Type B pancreatic cell (in vitro differentiated cells): ENCODE measurements at regions not wholly inside any gene's neighbourhood (a gene's known extent, or its start where the extent isn't known, plus 50 kb on each side); places are given as distances from the start of the nearest gene placed in this dataset.

ENCODE experiments used
- DNase-seq: peaks from one replicate; pipeline ENCODE4 v3.0.0; 2021; ENCODE audit warnings: mixed read lengths; ENCODE audit not compliant: unreplicated experiment; ENCODE audit errors: extremely low spot score
- H3K27ac Mint-ChIP-seq: 2 replicates; pipeline ENCODE4 v1.8.0; 2021; ENCODE audit warnings: mild to moderate bottlenecking, mixed read lengths
- H3K27me3 Mint-ChIP-seq: 2 replicates; pipeline ENCODE4 v1.8.0; 2021; ENCODE audit warnings: mixed read lengths
- H3K36me3 Mint-ChIP-seq: 2 replicates; pipeline ENCODE4 v1.8.0; 2021; ENCODE audit warnings: mixed read lengths
- H3K4me1 Mint-ChIP-seq: one replicate; pipeline ENCODE4 v1.8.0; 2021; ENCODE audit warnings: mixed read lengths; ENCODE audit not compliant: unreplicated experiment
- H3K4me3 Mint-ChIP-seq: 2 replicates; pipeline ENCODE4 v1.8.0; 2021; ENCODE audit warnings: mild to moderate bottlenecking, mixed read lengths
- H3K9me3 Mint-ChIP-seq: 2 replicates; pipeline ENCODE4 v1.8.0; 2021; ENCODE audit warnings: mixed read lengths
- TF ChIP-seq, protein P1 (sequence below): fragments of 200-600 bp; sonication (generic); conservative IDR thresholded peaks from 2 replicates; pipeline ENCODE4 v1.5.0; 2021; ENCODE audit warnings: antibody characterized with exemption, mild to moderate bottlenecking

DNA sequence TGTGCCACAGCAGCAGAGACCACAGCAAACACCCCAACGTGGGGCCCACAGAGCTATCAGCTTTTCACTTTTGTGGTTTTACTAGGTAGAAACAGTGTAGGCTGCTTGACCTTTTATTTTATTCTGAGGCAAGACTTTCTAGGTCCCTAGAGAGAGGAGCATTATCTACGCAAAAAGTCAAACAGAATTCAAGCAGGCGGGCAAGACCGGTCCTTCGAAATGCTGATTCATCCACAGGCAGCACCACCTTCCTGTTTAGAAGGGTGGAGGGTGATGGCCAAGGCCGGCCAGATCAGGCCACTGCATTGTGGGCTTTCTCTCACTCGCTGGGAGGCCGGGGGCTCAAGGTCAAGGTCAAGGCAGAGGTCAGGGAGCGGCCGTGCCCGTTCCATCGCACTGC lies 573.0 kb downstream of the GALR1 start:
- no peak for DNase-seq
- H3K4me3 Mint-ChIP-seq = peak overlapping the region; percentile 28
- no peaks in the 10 kb centered on the region for H3K9me3 Mint-ChIP-seq
- peaks cover 3% of the 10 kb centered on the region for H3K27me3 Mint-ChIP-seq
- H3K4me1 Mint-ChIP-seq = no peaks in the 10 kb centered on the region
- peaks cover 4% of the 10 kb centered on the region for H3K36me3 Mint-ChIP-seq
- H3K27ac Mint-ChIP-seq = no peak overlapping the region
- TF ChIP-seq, protein P1, sequence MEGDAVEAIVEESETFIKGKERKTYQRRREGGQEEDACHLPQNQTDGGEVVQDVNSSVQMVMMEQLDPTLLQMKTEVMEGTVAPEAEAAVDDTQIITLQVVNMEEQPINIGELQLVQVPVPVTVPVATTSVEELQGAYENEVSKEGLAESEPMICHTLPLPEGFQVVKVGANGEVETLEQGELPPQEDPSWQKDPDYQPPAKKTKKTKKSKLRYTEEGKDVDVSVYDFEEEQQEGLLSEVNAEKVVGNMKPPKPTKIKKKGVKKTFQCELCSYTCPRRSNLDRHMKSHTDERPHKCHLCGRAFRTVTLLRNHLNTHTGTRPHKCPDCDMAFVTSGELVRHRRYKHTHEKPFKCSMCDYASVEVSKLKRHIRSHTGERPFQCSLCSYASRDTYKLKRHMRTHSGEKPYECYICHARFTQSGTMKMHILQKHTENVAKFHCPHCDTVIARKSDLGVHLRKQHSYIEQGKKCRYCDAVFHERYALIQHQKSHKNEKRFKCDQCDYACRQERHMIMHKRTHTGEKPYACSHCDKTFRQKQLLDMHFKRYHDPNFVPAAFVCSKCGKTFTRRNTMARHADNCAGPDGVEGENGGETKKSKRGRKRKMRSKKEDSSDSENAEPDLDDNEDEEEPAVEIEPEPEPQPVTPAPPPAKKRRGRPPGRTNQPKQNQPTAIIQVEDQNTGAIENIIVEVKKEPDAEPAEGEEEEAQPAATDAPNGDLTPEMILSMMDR = no peak

DNA sequence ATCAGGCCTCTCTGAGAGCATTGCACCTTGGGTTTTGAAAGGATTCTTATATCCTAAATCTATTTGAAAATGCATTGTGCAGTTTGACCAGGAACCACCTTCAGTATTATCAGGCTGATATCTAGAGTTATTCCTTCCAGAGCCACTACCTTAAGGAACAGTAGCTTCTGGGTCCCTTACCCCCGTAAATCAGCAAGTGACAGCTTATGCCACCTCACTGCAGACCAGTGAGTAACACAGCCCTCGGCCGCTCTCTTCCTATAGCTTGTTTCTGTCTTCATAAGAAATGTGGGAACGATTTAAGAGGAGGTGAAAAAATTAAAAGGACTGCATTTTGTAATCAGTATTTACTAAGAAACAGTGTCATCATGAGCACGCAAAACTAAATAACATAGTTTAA lies 584.2 kb downstream of the GALR1 start:
- Mint-ChIP-seq H3K36me3 (no peaks in the 10 kb centered on the region), H3K27ac (no peak overlapping the region), H3K4me1 (no peaks in the 10 kb centered on the region), H3K4me3 (no peak overlapping the region), H3K27me3 (peaks cover 10% of the 10 kb centered on the region), H3K9me3 (no peaks in the 10 kb centered on the region)
- TF ChIP-seq, protein P1 = no peak
- no peak for DNase-seq

DNA sequence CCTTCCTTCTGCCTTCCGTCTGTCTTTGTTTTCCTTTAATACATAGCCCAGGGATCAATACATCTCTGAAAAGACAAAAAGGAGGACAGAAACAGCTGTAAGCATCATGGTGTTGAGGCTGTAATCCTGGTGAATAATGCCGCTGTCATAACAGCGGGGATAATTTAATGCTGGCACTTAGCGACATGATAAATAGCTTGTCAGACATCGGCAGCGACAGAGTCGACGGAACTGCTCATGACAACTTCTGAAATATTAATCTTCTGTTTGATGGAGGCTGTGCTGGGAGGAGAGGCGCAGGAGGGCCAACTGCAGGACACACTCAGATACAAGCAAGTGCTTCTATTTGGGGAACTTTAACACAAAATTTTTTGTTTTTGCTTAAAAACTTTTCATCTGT lies 602.2 kb downstream of the GALR1 start:
- TF ChIP-seq, protein P1 = no peak
- H3K9me3 Mint-ChIP-seq = no peaks in the 10 kb centered on the region
- no peaks in the 10 kb centered on the region for H3K4me1 Mint-ChIP-seq
- H3K4me3 Mint-ChIP-seq = no peak overlapping the region
- no peak overlapping the region for H3K27ac Mint-ChIP-seq
- no peak for DNase-seq
- peaks cover 18% of the 10 kb centered on the region for H3K27me3 Mint-ChIP-seq
- H3K36me3 Mint-ChIP-seq = no peaks in the 10 kb centered on the region

DNA sequence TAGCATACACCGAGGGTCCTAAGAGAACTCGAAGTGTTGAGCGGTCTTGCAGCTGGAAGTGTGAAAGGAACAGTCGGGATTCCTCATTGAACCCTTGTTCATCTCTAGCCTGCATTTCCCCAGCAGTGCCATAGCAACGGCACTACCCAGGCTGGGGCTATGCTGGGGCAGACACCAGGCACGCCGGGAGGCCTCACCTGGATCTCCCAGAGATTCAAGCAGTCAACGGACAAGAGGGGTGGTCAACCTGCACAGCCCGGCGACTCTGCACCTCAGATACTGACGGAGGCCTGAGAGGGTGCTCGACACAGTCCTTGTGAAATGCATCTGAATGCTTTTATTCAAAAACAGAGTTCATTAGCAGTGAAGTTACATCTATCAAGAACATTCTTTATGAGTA lies 604.2 kb downstream of the GALR1 start:
- Mint-ChIP-seq H3K36me3 (no peaks in the 10 kb centered on the region), H3K27ac (no peak overlapping the region), H3K27me3 (peaks cover 29% of the 10 kb centered on the region), H3K4me1 (peaks cover 5% of the 10 kb centered on the region), H3K9me3 (no peaks in the 10 kb centered on the region), H3K4me3 (no peak overlapping the region)
- TF ChIP-seq, protein P1 = no peak
- DNase-seq = no peak

DNA sequence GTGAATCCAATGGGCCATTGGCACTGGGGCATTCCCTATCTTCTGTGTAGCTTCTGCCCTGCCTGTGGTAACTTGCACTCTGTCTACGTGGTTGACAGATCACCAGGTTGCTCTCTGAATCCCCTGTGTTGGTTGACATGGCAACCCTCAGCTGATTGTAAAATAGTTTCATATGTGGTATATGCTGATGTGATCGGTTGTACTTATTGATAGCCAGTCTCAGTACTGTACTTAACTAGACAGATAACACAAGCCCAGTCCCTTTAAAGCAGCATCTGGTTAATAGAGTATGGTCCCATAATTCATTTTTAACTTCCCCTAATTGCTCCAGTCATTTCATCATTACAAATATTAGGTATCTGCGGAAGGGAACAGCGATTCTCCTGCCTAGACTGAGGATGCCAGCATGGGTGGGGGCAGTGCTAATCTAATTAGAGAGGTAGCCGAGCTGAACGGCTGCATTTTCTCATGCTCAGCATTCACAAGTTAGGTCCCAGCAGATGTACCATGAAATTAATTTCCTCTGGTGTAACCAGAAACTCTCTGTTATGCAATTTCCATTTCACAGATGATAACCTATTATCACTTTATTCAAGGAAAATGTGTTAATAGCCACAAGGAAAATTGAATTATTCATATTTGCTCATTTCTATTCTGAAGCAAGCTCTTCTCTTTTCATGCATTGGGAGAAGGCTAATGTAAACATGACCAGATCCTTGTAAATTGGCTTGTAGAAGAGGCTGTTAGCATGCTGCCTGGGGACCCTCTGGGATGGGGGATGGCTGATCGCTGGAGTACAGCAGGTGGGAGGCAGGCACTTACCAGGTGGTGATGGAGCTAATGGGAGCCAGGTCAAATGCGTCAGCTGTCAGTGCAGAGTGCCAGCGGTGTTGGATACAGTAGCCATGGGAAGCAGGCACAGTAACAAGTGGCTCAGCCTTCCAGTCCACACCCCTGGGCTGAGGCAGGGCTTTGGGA lies 608.3 kb downstream of the GALR1 start:
- no peaks in the 10 kb centered on the region for H3K9me3 Mint-ChIP-seq
- H3K36me3 Mint-ChIP-seq = no peaks in the 10 kb centered on the region
- DNase-seq = no peak
- peaks cover 5% of the 10 kb centered on the region for H3K4me1 Mint-ChIP-seq
- TF ChIP-seq, protein P1 = no peak
- H3K27ac Mint-ChIP-seq = no peak overlapping the region
- H3K4me3 Mint-ChIP-seq = no peak overlapping the region
- H3K27me3 Mint-ChIP-seq = peaks cover 40% of the 10 kb centered on the region
